IMR-90 (cell line): ENCODE measurements at regions not wholly inside any gene's neighbourhood (a gene's known extent, or its start where the extent isn't known, plus 50 kb on each side); places are given as distances from the start of the nearest gene placed in this dataset.

ENCODE experiments used
- ATAC-seq: fragments of 200-7000 bp; cut with Tn5 transposase; 2 replicates; pipeline ENCODE4 v1.9.1; 2020; ENCODE audit warnings: low read depth, mild to moderate bottlenecking, moderate library complexity
- BruUV-seq: library from RNA; stranded (reverse); fragments of 400-500 nt; replicated peaks from 2 replicates; lab custom pipeline; 2021; lab: Mats Ljungman, UMichigan
- CTCF ChIA-PET: fragments of 300-600 bp; formaldehyde crosslinking; extraction: SDS; loops from one replicate; lab custom pipeline; 2021; ENCODE audit warnings: antibody characterized with exemption; lab: Yijun Ruan, JAX
- POLR2A ChIA-PET: fragments of 300-600 bp; sonication (Branson Sonifier 250); formaldehyde crosslinking; loops from one replicate; lab custom pipeline; 2022; ENCODE audit warnings: antibody characterized with exemption; ENCODE audit not compliant: unreplicated experiment; lab: Charles Lee
- DNase-seq: peaks from one replicate; pipeline ENCODE4 v3.0.0; 2013
- H2AFZ ChIP-seq: replicated peaks from 2 replicates; pipeline ENCODE3; 2013; ENCODE audit warnings: low read length, mild to moderate bottlenecking; ENCODE audit not compliant: poor library complexity
- H2AK5ac ChIP-seq: 2 replicates; pipeline ENCODE4 v1.6.1; 2013; ENCODE audit warnings: low read depth, low read length, inconsistent platforms
- H2AK9ac ChIP-seq: replicated peaks from 2 replicates; pipeline ENCODE3; 2013; ENCODE audit warnings: mild to moderate bottlenecking, low read depth, low read length, moderate library complexity; ENCODE audit not compliant: poor library complexity
- H2BK120ac ChIP-seq: 2 replicates; pipeline ENCODE4 v1.6.1; 2013; ENCODE audit warnings: low read depth, low read length, inconsistent platforms
- H2BK15ac ChIP-seq: 3 replicates; pipeline ENCODE4 v1.6.1; 2013; ENCODE audit warnings: low read depth, low read length, inconsistent platforms
- H2BK20ac ChIP-seq: 2 replicates; pipeline ENCODE4 v1.6.1; 2013; ENCODE audit warnings: low read depth, mild to moderate bottlenecking, inconsistent platforms, low read length, moderate library complexity
- H2BK5ac ChIP-seq: 2 replicates; pipeline ENCODE4 v1.6.1; 2013; ENCODE audit warnings: mild to moderate bottlenecking, low read depth, low read length, inconsistent platforms; ENCODE audit not compliant: poor library complexity, severe bottlenecking
- H3K14ac ChIP-seq: replicated peaks from 2 replicates; pipeline ENCODE4 v1.6.1; 2013; ENCODE audit warnings: low read depth, low read length, inconsistent platforms
- H3K18ac ChIP-seq: 2 replicates; pipeline ENCODE4 v1.6.1; 2013; ENCODE audit warnings: low read depth, low read length, control low read depth
- H3K23ac ChIP-seq: 2 replicates; pipeline ENCODE4 v1.6.1; 2013; ENCODE audit warnings: low read depth, low read length, inconsistent platforms
- H3K27ac ChIP-seq: 2 replicates; pipeline ENCODE4 v1.5.1; 2013; ENCODE audit warnings: mild to moderate bottlenecking, control low read depth, low read length; ENCODE audit not compliant: insufficient read depth
- H3K27me3 ChIP-seq: 2 replicates; pipeline ENCODE4 v1.6.1; 2013; ENCODE audit warnings: low read length; ENCODE audit not compliant: control insufficient read depth, insufficient read depth
- H3K36me3 ChIP-seq: 2 replicates; pipeline ENCODE4 v1.6.1; 2013; ENCODE audit warnings: low read length, mixed read lengths; ENCODE audit not compliant: control insufficient read depth, insufficient read depth
- H3K4ac ChIP-seq: 2 replicates; pipeline ENCODE4 v1.6.1; 2013; ENCODE audit warnings: low read depth, low read length, inconsistent platforms
- H3K4me1 ChIP-seq: 2 replicates; pipeline ENCODE4 v1.6.1; 2013; ENCODE audit warnings: low read length, mixed read lengths; ENCODE audit not compliant: control insufficient read depth, insufficient read depth
- H3K4me2 ChIP-seq: 2 replicates; pipeline ENCODE4 v1.6.1; 2013; ENCODE audit warnings: low read depth, mild to moderate bottlenecking, control low read depth, low read length, moderate library complexity
- H3K4me3 ChIP-seq: 2 replicates; pipeline ENCODE4 v1.5.1; 2013; ENCODE audit warnings: low read depth, mild to moderate bottlenecking, control low read depth, low read length, moderate library complexity; ENCODE audit not compliant: insufficient read depth
- H3K56ac ChIP-seq: 2 replicates; pipeline ENCODE4 v1.6.1; 2013; ENCODE audit warnings: low read length, inconsistent platforms; ENCODE audit not compliant: insufficient read depth; ENCODE audit errors: extremely low read depth
- H3K79me1 ChIP-seq, 2 experiments: 2 replicates each; pipeline ENCODE4 v1.6.1; 2013; ENCODE audit warnings: low read length in 2 of 2, inconsistent platforms in 1 of 2, low read depth in 1 of 2
- H3K9ac ChIP-seq: 2 replicates; pipeline ENCODE4 v1.6.1; 2013; ENCODE audit warnings: low read depth, low read length, control low read depth
- H3K9me1 ChIP-seq: 2 replicates; pipeline ENCODE4 v1.6.1; 2013; ENCODE audit warnings: low read length, inconsistent platforms; ENCODE audit not compliant: insufficient read depth
- H3K9me3 ChIP-seq: 2 replicates; pipeline ENCODE4 v1.6.1; 2013; ENCODE audit warnings: low read length; ENCODE audit not compliant: control insufficient read depth, insufficient read depth
- H4K20me1 ChIP-seq: 2 replicates; pipeline ENCODE4 v1.6.1; 2013; ENCODE audit warnings: low read length, inconsistent platforms; ENCODE audit not compliant: insufficient read depth
- H4K5ac ChIP-seq: 2 replicates; pipeline ENCODE4 v1.6.1; 2013; ENCODE audit warnings: mild to moderate bottlenecking, low read depth, low read length, control low read depth
- H4K8ac ChIP-seq, 2 experiments: 2 replicates each; pipeline ENCODE4 v1.6.1; 2013; ENCODE audit warnings: low read depth in 2 of 2, low read length in 2 of 2, control low read depth in 1 of 2, inconsistent platforms in 1 of 2
- H4K91ac ChIP-seq: 2 replicates; pipeline ENCODE4 v1.6.1; 2013; ENCODE audit warnings: low read depth, low read length, inconsistent platforms; ENCODE audit not compliant: insufficient read depth
- CEBPB ChIP-seq: IDR thresholded peaks from 2 replicates; pipeline ENCODE4 v1.6.1; 2012; ENCODE audit warnings: low read depth, low read length, improper control_type of control experiment
- CHD1 ChIP-seq: IDR thresholded peaks from 2 replicates; pipeline ENCODE4 v1.6.1; 2012; ENCODE audit warnings: low read depth, low read length, improper control_type of control experiment
- FOS ChIP-seq: fragments of 150-350 bp; IDR thresholded peaks from 2 replicates; pipeline ENCODE4 v1.6.1; 2016; ENCODE audit warnings: low read depth, low read length
- MAFK ChIP-seq: IDR thresholded peaks from 2 replicates; pipeline ENCODE4 v1.6.1; 2012; ENCODE audit warnings: low read depth, low read length, improper control_type of control experiment
- NFE2L2 ChIP-seq: fragments of 150-350 bp; IDR thresholded peaks from 2 replicates; pipeline ENCODE4 v1.6.1; 2016; ENCODE audit warnings: low read depth, mild to moderate bottlenecking, low read length
- RCOR1 ChIP-seq: IDR thresholded peaks from 2 replicates; pipeline ENCODE4 v1.6.1; 2012; ENCODE audit warnings: mild to moderate bottlenecking, low read length, improper control_type of control experiment; ENCODE audit not compliant: insufficient replicate concordance
- WGBS, 2 experiments: methylation state at CpG; one replicate each; pipeline versions ENCODE4 v1.1.5 to v1.1.7; 2013; ENCODE audit warnings: missing lambda C conversion rate in 2 of 2; ENCODE audit not compliant: insufficient read length in 1 of 2; ENCODE audit errors: extremely low coverage in 2 of 2; 5-methylcytosine and 5-hydroxymethylcytosine counted together
- dilution Hi-C: fragments of 300-500 bp; cut with HindIII; formaldehyde crosslinking; loops from one replicate; pipeline ENCODE4 v1.14.3; 2018; ENCODE audit warnings: low sequenced_read_pairs; ENCODE audit not compliant: unreplicated experiment
- in situ Hi-C: fragments of 300-500 bp; cut with MboI; formaldehyde crosslinking; loops from 3 replicates; pipeline ENCODE4 v1.14.3; 2019; ENCODE audit warnings: low sequenced_read_pairs, inconsistent platforms, mixed read lengths
- intact Hi-C: fragments of 100-400 bp; cut with micrococcal nuclease; formaldehyde crosslinking; loops from 2 replicates; pipeline ENCODE4 v1.10.0; 2022
- TF ChIP-seq, protein P1 (sequence below): fragments of 150-350 bp; IDR thresholded peaks from 2 replicates; pipeline ENCODE4 v1.6.1; 2017; ENCODE audit warnings: mild to moderate bottlenecking, antibody characterized with exemption, low read length, low read depth

DNA sequence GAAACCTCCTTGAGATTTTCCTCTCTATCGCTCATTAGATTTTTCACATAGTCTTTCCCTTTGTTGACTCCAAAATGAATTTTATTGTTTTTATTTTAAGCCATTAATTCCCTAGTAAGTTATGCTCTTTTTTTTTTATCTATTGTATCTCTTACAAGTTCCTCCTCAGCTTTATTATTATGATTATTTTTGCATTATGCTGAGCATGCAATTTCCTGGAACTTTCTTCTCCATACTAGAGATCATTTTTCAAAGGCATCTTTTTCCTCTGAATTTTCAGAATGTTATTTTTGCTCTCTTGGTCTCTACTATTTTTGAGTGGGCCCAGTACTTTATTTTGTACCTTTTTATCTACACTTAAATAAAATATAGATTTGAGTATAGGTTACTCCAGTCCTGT is 376.6 kb upstream of the SEMA6A start:
- POLR2A ChIA-PET, result no interaction called here
- H2BK15ac ChIP-seq, result no peak overlapping the region
- H4K20me1 ChIP-seq, result no peaks in the 10 kb centered on the region
- H3K56ac ChIP-seq, result no peak overlapping the region
- no TSS peak for BruUV-seq
- H4K5ac ChIP-seq, result no peak overlapping the region
- no peak overlapping the region for H2BK120ac ChIP-seq
- WGBS, 2 experiments, result no CpG with 5 or more reads among the region's 1 CpG
- H2AK9ac ChIP-seq, result no peak overlapping the region
- H3K27ac ChIP-seq, result no peak overlapping the region
- H2BK20ac ChIP-seq, result no peak overlapping the region
- H2AFZ ChIP-seq, result no peak overlapping the region
- H3K4ac ChIP-seq, result no peak overlapping the region
- H4K91ac ChIP-seq, result no peak overlapping the region
- H3K4me3 ChIP-seq, result no peak overlapping the region
- H3K9me3 ChIP-seq, result peaks cover 7% of the 10 kb centered on the region
- no peaks in the 10 kb centered on the region for H3K27me3 ChIP-seq
- no peaks in the 10 kb centered on the region for H3K36me3 ChIP-seq
- H2AK5ac ChIP-seq, result no peak overlapping the region
- intact Hi-C loops, result no loop called here
- dilution Hi-C loops, result no loop called here
- H3K4me1 ChIP-seq, result no peaks in the 10 kb centered on the region
- H3K79me1 ChIP-seq, result no peaks in the 10 kb centered on the region
- ATAC-seq (no peak), DNase-seq (no peak)
- no peak overlapping the region for H4K8ac ChIP-seq
- no peak overlapping the region for H3K9ac ChIP-seq
- H2BK5ac ChIP-seq, result no peak overlapping the region
- CTCF ChIA-PET, result no interaction called here
- in situ Hi-C loops, result no loop called here
- no peak for TF ChIP-seq NFE2L2
- TF ChIP-seq CEBPB, result no peak
- no peak for TF ChIP-seq CHD1
- no peak for TF ChIP-seq FOS
- peak; percentile 90 for TF ChIP-seq MAFK
- TF ChIP-seq RCOR1, result no peak
- TF ChIP-seq, protein P1, sequence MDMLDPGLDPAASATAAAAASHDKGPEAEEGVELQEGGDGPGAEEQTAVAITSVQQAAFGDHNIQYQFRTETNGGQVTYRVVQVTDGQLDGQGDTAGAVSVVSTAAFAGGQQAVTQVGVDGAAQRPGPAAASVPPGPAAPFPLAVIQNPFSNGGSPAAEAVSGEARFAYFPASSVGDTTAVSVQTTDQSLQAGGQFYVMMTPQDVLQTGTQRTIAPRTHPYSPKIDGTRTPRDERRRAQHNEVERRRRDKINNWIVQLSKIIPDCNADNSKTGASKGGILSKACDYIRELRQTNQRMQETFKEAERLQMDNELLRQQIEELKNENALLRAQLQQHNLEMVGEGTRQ, result no peak
- no peak overlapping the region for H3K4me2 ChIP-seq
- H3K23ac ChIP-seq, result no peak overlapping the region
- H3K18ac ChIP-seq, result no peak overlapping the region
- H3K14ac ChIP-seq, result no peak overlapping the region
- no peaks in the 10 kb centered on the region for H3K9me1 ChIP-seq
